ENCODE measurements at regions not wholly inside any gene's neighbourhood (a gene's known extent, or its start where the extent isn't known, plus 50 kb on each side); places are given as distances from the start of the nearest gene placed in this dataset.

DNA sequence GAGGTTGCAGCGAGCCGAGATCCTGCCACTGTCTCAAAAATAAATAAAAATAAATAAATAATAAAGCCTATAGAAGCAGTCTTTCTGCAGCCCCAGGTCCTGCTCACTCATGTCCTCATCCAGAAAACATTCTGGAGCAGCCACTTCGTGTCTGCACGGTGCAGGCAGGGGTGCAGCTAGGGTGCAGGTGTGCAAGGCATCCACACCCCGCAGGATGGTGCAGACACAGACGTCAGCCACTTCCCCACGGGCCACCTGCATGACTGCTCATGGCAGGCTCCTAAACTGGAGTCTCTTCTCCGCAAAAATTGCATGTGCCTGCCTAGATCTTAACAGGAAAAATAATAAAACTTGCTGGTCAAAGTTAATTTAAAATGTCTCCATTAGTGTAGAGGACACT, 80.2 kb upstream of the SNTG2 start:
- H3K27ac Mint-ChIP-seq, result no peak overlapping the region
- ATAC-seq, result no peak
- H3K4me1 ChIP-seq (ENCODE audit: insufficient read depth), result peaks cover 18% of the 10 kb centered on the region
- H3K36me3 ChIP-seq (ENCODE audit: insufficient read depth), result no peaks in the 10 kb centered on the region
- no peaks in the 10 kb centered on the region for H3K9me2 ChIP-seq (ENCODE audit: insufficient read depth)
- no peak overlapping the region for H3K27ac ChIP-seq (ENCODE audit: low read depth)
- H3K4me3 Mint-ChIP-seq, result no peak overlapping the region
- H3K36me3 Mint-ChIP-seq (ENCODE audit: low read depth), result no peaks in the 10 kb centered on the region
- H3K27me3 Mint-ChIP-seq (ENCODE audit: insufficient read depth, low read depth, poor library complexity), result peaks cover 13% of the 10 kb centered on the region
- H3K4me3 ChIP-seq, result no peak overlapping the region
- H3K79me2 ChIP-seq (replicated peaks; ENCODE audit: insufficient read depth), result no peaks in the 10 kb centered on the region
- H2AFZ ChIP-seq, result no peak overlapping the region
- H3K27me3 ChIP-seq (ENCODE audit: insufficient read depth), result peaks cover under 1% of the 10 kb centered on the region; the same call in 1 of the 2 replicates
- H3K4me2 ChIP-seq, result no peak overlapping the region
- no peaks in the 10 kb centered on the region for H3K9me3 Mint-ChIP-seq
- TF ChIP-seq JUNB (IDR thresholded peaks at IDR 0.05; ENCODE audit: unreplicated experiment) (no peak), EZH2phosphoT487 (IDR thresholded peaks at IDR 0.05; ENCODE audit: unreplicated experiment) (no peak), CREB1 (CRISPR knock-in tag; IDR thresholded peaks at IDR 0.05; ENCODE audit: low read depth) (no peak), ETS1 (IDR thresholded peaks at IDR 0.05) (no peak), CTCF (conservative IDR thresholded peaks at IDR 0.05; ENCODE audit: low read depth in 2 of 2) (no peak), NANOG (IDR thresholded peaks at IDR 0.05; ENCODE audit: borderline replicate concordance) (no peak), STAT1 (IDR thresholded peaks at IDR 0.05; ENCODE audit: unreplicated experiment) (no peak)
- peaks cover 30% of the 10 kb centered on the region for H3K4me1 Mint-ChIP-seq
- H3F3A ChIP-seq (replicated peaks; ENCODE audit: low read depth), result 0 out of 2 replicates have a peak, but pooled peaks cover 3% of the 10 kb centered on the region
- no peaks in the 10 kb centered on the region for H4K20me1 ChIP-seq (replicated peaks; ENCODE audit: insufficient read depth)
- no peak for DNase-seq (ENCODE audit: low spot score)

GRCh38 chr2:869894-870293, 80.8 kb upstream of the SNTG2 start:
- Histone ChIP-seq H3K36me3 (ENCODE audit: insufficient read depth) (no peaks in the 10 kb centered on the region), H4K20me1 (replicated peaks; ENCODE audit: insufficient read depth) (no peaks in the 10 kb centered on the region), H3K79me2 (replicated peaks; ENCODE audit: insufficient read depth) (no peaks in the 10 kb centered on the region), H3F3A (replicated peaks; ENCODE audit: low read depth) (0 out of 2 replicates have a peak, but pooled peaks cover 3% of the 10 kb centered on the region), H3K4me3 (no peak overlapping the region), H3K9me2 (ENCODE audit: insufficient read depth) (no peaks in the 10 kb centered on the region), H2AFZ (no peak overlapping the region), H3K27me3 (ENCODE audit: insufficient read depth) (peaks cover 2% of the 10 kb centered on the region; the same call in 1 of the 2 replicates), H3K4me2 (no peak overlapping the region), H3K4me1 (ENCODE audit: insufficient read depth) (peaks cover 19% of the 10 kb centered on the region), H3K27ac (ENCODE audit: low read depth) (no peak overlapping the region)
- no peak overlapping the region for H3K4me3 Mint-ChIP-seq
- H3K27ac Mint-ChIP-seq, result peak overlapping the region; percentile 74
- DNase-seq (ENCODE audit: low spot score) (no peak), ATAC-seq (no peak)
- H3K36me3 Mint-ChIP-seq (ENCODE audit: low read depth), result no peaks in the 10 kb centered on the region
- no peaks in the 10 kb centered on the region for H3K9me3 Mint-ChIP-seq
- H3K27me3 Mint-ChIP-seq (ENCODE audit: insufficient read depth, low read depth, poor library complexity), result peaks cover 13% of the 10 kb centered on the region
- TF ChIP-seq CREB1 (CRISPR knock-in tag; IDR thresholded peaks at IDR 0.05; ENCODE audit: low read depth) (no peak), ZNF331 (CRISPR knock-in tag; IDR thresholded peaks at IDR 0.05; ENCODE audit: low read depth) (no peak), ZNF114 (CRISPR knock-in tag; IDR thresholded peaks at IDR 0.05) (no peak), JUNB (IDR thresholded peaks at IDR 0.05; ENCODE audit: unreplicated experiment) (no peak), ZNF462 (CRISPR knock-in tag; IDR thresholded peaks at IDR 0.05) (no peak), EZH2 (IDR thresholded peaks at IDR 0.05; ENCODE audit: low read depth, unreplicated experiment) (no peak)
- H3K4me1 Mint-ChIP-seq, result peaks cover 35% of the 10 kb centered on the region

Measured in GM23338 (cell line).